Stimulated activated naive CD8-positive, alpha-beta T cell treated with anti-CD3 and anti-CD28 coated beads, Interleukin-15, Interleukin-2, amounts not matched to agents 100 U/mL and 50 U/mL, for 24 hours (primary cell): ENCODE measurements at regions not wholly inside any gene's neighbourhood (a gene's known extent, or its start where the extent isn't known, plus 50 kb on each side); places are given as distances from the start of the nearest gene placed in this dataset.
"Not testable (repeated sequence)": the region's sequence is repeated elsewhere in the genome, so short reads cannot be mapped to it uniquely, and the experiment has no call there.

ENCODE experiments used
- ATAC-seq: fragments of 150-1000 bp; cut with Tn5 transposase; one replicate; pipeline ENCODE4 v1.10.0; 2021
- DNase-seq: peaks from one replicate; pipeline ENCODE4 v3.0.0; 2021

DNA sequence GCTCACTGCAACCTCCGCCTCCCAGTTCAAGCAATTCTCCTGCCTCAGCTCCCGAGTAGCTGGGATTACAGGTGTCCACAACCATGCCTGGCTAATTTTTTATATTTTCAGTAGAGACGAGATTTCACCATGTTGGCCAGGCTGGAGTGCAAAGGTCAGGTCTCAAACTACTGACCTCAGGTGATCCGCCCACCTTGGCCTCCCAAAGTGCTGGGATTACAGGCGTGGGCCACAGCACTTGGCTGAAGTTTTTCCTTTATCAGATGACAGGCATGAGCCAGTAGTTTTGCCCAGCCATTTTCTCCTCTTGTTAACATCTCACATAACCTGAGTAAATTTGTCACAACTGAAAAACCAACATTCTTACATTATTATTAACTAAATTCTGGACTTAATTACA is 470.7 kb upstream of the C16orf82 start:
- not testable (repeated sequence) for ATAC-seq, DNase-seq

DNA sequence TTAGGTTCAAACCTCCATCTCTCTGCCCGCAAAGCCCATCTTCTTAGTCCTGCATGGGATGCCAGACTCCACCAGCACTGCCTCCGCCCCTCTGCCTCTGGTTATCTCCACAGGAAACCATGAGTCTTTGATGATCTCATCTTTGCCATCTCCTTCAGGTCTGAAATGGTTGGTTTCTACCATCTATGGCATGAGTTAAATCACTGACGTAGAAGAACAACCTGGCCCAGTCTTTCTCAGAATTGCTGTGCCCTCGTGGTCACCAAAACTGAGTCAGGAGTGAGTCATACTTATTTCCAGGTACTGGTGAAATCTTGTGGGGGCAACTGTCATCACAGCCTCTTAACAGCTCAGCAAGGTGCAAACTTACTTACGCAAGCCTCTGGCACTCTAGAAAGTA is 468.7 kb upstream of the C16orf82 start:
- ATAC-seq: peak; percentile 94
- DNase-seq: peak; percentile 58

DNA sequence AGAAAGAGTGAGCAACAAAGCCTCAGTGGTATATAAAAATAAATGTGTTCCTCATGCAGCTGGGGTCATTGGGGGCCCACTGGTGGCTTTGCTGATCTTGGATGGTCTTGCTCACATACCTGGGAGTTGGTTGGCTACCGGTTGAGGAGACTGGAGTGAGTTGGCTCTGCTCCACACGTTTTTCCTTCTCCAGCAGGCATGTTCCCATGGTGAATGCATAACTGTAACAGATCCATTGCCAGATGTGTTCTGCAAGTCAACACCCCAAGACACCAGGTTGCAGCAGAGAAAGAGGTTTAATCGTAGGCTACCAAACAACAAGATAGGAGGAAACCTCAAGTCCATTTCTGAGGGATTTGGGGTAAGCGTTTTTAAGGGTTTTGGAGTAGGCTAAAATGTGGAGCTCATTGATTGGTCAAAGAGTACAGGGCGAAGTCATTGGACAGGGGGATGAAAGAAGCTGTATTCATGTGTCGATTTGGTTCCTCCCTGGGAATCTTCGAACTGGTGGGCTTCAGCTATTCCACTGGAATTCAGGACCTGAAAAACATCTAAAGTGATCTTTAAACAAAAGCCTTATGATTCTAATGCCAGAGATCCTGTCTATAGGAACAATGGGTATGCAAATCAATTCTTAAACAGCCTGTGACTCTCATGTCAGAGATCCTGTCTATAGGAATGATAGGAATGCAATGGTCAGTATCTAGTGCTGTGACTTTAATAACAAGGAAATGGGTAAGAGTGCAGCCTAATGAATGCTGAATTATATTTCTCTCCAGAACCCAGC is 467.5 kb upstream of the C16orf82 start:
- DNase-seq (no peak), ATAC-seq (no peak)

DNA sequence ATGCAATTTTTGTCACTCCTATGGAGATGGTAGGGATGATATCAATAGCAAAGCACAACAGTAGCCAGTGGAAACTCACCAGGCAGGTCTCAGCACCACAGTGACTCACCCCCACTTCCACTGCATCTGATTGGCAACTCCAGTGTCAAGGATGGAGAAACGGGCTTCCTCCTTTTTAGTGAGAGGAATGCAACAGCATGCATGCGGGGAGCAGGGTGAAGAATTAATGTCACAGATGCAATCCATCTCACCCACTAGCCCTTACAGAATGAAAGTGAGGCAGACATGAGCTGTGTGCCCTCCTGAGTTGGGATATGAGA is 467.0 kb upstream of the C16orf82 start:
- ATAC-seq (no peak), DNase-seq (peak; percentile 12)

DNA sequence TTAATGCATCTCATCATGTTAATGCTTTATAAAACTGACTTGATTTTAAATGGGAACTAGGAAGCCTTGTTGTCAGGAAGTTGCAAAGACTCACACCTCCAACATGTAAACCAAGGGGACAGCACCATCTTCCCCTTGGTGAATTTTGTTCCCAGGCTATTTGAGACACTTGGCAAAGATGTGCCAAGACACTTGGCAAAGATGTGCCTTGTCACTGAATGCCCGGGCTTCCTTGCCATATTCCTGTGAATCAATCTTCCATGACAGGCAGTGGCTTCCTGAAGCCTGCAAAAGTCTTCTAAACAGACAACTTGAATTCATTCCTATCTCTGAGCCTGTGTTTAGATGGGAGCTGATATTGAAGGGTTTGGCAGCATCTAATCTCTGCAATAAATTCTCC is 465.4 kb upstream of the C16orf82 start:
- no peak for ATAC-seq
- no peak for DNase-seq

DNA sequence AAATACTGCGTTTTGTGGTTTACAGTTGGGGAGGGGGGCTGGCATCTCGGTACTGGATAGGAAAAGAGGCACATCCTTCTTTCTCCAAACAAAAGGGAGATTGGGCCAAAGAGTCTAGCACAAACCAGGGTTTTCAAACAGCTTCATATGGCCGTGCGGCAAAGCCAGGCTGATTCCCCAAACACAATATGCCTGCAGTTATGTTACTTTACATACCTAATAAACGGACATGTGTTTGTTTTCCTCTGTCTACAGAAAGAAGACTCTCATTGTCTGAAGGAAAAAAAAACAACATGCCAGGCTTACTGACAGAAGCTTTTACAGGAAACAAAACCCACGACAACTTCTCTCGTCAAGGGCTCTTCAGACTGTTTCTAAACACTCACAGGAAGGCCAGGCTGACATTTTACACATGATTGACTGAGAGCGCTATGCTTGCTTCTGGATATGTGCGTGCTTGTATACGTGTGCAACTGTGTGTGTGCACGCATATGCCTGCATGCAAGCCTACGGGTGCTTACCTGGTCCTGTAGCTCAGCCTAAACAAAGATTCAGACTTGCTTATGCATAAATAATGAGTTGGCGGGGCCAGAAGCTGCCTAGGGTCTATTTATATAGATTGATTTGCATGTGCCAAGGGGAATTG is 461.0 kb upstream of the C16orf82 start:
- ATAC-seq (no peak), DNase-seq (no peak)

DNA sequence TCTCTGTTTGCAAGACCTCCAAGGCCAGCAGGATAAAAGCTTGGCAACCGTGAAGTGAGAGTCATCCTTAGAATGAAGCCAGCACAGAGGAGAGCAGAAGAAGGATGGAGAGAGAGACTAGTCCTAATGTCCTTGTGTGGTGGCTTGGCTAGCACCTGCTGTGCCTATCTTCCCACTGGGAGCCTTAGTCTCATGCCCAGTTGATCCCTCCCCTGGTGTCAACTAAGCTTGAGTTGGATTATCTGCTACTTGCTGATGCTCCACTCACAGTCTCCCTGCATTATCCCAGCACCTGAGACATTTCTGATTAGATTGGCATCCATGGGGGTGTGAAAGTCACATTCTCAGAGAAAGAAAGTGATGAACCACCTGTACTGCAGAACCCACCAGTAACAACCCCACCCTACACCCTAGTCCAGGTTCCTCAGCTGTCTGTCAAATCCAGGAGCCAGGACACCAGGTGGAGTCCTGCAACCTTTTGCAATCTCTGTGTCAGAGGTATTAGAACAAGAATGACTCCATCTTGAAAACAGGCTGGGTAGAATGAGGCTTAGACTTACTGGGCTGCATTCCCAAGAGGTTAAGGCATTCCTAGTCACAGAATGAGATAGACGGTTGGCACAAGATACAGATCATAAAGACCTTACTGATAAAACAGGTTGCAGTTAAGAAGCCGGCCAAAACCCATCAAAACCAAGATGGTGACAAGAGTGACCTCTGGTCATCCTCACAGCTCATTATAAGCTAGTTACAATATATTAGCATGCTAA is 460.2 kb upstream of the C16orf82 start:
- DNase-seq (no peak), ATAC-seq (no peak)

DNA sequence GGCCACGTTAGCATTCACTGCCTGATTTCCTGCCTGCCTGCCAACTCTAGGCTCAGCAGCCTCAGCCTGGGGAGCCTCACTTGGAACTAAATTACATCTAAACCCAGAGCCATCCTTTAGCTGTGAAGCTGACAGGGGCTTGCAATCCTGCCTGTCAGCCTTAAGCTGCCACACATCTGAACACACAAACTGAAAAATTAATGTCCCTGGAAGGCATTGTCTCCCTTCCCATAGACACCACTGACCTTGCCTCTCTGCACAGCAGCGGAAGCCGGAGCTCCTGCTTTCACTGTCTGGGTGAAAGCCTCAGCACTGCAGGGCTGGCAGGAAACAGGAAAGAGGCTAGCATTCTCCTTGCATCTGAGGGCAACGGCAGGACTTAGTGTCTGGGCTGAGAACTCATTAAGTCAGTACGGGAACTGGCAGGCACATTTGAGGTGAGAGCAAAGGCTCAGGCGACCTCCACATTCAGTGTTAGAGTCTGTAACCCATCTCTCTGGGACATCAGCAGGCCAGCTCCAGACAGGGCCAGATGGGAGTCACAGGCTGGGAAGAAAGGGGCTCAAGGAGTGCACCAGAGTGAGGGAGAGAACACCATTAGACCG is 452.4 kb upstream of the C16orf82 start:
- DNase-seq: no peak
- ATAC-seq: no peak

DNA sequence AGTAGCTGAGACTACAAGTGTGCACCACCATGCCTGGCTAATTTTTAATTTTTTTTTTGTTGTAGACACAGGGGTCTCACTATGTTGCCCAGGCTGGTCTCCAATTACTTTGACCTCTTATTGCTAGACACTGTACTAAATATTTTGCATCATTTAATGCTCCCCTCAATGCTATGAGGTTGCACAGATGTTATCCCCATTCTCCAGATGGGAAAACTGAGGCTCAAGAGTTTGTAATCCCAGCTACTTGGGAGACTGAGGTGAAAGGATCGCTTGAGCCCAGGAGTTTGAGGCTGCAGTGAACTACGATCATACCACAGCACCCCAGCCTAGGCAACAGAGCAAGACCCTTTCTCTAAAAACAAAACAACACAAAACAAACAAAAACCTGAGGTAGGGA is 443.3 kb upstream of the C16orf82 start:
- DNase-seq: no peak

DNA sequence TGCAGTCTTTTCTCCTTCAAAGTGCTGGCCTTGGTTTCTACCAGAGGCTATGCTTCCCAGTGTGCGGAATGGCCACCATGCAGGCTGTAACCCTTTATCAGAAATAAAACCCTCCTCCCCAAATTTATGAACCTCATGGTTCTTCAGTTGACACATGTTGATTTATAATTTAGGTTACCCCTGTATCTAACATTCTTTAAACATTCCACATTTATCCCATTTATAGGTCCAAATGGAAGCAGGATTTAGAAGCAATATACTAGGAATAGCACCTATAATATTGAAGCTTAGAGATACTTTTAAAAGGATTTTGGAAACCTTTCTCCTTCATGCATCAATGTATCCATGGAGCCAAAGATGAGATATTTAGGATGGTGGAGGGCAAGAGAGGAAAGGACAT is 438.8 kb upstream of the C16orf82 start:
- DNase-seq (no peak), ATAC-seq (no peak)

More for the DNA sequence above, 443.3 kb upstream of the C16orf82 start:
- no peak for ATAC-seq

DNA sequence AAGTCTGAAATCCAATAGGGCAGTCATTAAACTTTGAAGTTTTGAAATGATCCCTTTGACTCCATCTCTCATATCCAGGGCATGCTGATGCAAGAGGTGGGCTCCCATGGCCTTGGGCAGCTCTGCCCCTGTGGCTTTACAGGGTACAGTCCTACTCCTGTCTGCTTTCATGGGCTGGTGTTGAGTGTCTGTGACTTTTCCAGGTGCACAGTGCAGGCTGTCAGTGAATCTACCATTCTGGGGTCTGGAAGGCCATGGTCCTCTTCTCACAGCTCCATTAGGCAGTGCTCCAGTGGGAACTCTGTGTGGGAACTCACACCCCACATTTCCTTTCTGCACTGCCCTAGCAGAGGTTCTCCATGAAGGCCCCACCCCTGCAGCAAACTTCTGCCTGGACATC is 435.4 kb upstream of the C16orf82 start:
- DNase-seq, ATAC-seq: not testable (repeated sequence)

DNA sequence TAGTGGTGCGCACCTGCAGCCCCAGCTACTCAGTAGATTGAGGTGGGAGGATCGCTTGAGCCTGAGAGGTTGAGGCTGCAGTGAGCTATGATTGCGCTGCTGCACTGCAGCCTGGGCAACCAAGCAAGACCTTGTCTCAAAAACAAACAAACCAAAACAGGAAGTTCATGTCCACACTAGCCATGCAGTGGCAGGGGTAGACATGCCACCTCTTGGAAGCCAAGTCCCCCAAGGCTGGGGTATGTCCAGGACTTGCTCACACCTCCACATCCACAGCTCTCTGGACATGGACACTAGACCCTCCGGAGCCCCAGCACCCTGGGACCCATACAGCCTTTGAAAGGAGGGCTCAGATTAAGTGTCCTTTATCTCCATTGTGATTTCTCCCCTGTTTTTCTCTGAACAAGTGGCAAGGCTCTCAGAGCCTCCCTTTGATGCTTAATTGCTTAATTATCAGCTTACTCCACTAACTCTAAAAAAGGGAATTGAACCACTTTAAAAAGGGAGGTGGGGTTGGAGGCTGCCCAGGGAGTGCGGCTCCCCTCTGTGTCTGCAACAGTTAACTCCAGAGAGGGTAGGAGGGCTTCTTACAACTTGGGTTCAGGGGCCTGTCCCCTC is 424.6 kb upstream of the C16orf82 start:
- no peak for DNase-seq
- ATAC-seq: no peak

DNA sequence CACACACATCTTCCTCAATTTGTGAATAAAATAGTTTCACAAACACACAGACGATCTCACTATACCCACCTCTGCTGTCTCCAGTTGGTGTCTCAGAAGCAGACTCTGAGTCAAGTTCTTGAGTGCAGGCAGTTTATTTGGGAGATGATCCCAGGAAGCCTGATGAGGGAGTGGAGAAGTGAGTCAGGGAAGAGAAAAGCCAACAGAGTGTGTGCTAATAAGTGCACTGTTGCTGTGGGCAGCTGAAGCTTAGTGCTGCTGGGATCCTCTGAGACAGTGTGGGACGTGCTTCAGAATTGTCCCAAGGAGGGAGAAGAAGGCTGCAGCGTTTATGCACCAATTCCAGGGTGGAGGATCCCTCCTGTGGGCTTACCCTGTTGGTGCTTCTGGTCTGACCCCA is 423.2 kb upstream of the C16orf82 start:
- no peak for DNase-seq
- ATAC-seq: no peak

DNA sequence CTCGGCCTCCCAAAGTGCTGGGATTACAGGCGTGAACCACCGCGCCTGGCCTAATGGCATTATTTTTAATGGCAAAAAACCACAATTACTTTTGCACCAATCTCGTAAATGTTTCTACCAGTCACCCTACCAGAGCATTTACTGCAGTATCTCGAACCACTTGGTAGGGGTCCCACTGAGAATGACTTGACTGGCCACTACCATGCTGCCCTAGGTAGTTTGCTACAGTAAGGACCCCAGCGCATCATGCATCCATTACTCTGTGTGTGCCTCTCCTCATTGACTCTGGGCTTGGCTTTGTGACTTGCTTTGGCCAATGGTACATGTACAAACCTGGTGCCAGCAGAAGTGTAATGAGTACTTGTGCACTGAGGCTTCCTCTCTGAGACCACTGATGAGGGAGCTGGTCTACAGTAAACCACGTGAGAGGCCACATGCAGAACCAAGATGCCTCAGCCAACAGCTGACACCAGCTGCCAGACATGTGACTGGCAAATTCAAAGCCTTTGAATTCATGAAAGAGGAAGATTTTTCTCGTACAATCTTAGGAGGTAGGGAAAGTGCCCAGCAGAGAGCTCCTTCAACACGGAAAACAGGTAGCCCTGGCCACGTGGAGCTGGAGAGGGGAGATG is 421.7 kb upstream of the C16orf82 start:
- DNase-seq: no peak
- peak; percentile 14 for ATAC-seq

DNA sequence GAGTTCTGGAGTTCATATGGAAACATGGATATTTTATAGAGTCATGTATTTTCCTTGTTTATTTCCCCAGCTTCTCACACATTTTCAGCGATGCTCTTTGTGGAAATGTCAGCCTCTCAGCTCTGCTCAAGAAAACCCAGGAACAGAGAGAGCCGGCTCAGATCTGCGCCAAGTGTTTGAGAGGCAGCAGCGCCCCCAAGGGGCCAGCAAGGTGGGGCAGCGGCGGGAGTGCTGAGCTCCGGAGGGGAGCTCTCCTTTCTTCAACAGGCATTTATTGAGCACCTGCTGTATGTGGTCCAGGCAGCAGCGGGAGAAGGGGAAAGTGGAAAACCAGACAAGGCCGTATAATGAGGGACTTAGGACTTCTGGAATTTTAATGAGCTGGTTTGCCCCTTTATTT is 421.1 kb upstream of the C16orf82 start:
- peak; percentile 64 for DNase-seq

DNA sequence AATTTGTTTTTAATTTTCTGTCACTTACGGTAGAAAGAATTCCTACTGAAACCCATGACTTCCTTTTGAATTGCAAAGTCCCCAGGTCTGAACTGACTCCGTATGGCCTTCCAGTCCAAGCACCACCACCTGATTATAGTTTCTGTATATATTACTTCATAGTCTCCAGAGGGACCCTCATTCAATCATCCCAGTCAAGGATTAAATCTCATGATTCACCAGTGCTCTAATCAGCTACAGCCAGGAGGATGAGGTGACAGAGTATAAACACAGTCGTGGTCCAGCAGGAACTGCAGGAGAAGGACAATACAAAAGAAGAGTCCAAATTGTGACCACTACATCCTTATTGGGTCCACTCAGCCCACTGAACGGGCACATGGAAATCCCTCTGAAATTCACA is 418.9 kb upstream of the C16orf82 start:
- ATAC-seq: no peak
- DNase-seq: no peak

More for the DNA sequence above, 421.1 kb upstream of the C16orf82 start:
- ATAC-seq: no peak

DNA sequence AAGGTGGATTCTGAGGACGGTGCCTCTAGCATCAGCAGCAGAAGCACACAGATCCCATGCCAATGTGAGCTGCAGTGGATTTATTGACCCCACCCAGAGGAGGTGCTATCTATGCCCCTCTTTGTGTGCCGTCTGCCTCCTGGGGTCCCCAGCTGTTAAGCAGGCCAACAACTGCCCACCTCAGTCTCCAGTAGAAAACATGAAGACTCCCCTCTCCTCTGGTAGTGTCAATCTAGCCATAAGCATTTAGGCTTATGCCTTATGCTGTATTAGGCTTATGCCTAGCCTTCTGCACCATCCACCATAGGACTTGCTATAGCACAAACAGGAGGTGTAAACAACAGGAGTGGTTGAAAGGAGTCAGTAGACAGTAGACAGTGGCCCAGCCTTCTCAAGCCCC is 417.9 kb upstream of the C16orf82 start:
- DNase-seq (no peak), ATAC-seq (no peak)

DNA sequence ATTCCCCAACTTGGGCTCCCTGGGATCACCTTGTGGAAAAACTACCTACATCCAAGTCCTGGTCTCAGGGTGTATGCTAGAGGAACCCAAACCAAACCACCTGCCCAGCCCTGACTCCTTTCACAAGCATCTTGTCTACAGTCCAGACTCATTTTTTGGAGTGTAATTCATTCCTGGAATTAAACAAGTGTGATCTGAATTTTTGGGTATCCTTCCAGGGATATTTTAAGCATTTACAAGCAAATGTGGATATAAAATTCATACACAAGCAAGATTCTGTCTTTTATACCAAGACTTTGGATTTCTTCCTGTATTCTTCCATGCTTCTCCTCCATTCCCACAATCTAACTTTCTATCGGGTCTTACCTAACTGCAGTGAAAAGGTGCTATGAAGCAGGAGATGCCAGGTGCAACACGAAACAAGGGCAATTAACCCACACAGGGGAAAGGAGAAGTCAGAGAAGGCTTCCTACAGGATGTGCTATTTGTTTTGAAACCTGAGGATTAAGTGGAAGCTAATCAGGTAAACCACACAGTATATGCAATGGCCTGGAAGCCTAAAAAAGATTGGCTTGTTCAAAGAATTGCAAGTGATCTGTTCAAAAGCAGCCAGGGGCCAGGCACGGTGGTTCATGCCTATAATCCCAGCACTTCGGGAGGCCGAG is 417.2 kb upstream of the C16orf82 start:
- no peak for DNase-seq
- ATAC-seq: no peak

DNA sequence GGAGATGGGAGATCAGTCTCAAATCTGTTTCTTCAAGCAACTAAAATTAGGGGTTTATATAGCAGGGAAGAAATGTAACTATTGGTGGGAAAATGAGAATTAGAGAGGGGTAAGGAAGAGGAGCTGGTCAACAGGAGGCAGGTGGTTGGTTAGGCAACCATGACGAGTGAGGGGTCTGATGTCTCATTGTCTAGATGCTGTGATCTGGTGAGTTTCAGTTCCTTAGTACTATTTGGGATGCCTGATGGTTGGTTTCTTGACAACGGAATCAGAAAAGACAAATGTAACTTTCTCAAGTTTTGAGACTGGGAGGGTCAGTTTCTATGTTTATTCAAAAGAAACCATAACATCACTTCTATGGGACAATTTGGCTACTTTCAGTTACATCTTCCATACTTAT is 415.3 kb upstream of the C16orf82 start:
- ATAC-seq: no peak
- no peak for DNase-seq

DNA sequence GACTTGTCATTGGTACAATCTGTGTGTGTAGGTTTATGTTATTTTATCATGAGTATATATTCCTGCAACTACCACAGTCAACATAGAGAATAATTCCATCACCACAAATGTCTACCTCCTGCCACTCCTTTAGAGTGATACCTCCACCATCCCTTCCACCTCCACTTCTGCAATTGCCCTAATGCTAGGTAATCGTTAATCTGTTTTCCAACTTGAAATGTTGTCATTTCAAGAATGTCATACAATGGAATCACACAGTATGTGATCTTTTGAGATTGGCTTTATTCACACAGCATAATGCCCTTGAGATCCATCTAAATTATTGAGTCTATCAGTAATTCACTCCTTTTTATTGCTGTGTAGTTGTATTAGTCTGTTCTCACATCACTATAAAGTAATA is 414.8 kb upstream of the C16orf82 start:
- DNase-seq (no peak), ATAC-seq (no peak)

DNA sequence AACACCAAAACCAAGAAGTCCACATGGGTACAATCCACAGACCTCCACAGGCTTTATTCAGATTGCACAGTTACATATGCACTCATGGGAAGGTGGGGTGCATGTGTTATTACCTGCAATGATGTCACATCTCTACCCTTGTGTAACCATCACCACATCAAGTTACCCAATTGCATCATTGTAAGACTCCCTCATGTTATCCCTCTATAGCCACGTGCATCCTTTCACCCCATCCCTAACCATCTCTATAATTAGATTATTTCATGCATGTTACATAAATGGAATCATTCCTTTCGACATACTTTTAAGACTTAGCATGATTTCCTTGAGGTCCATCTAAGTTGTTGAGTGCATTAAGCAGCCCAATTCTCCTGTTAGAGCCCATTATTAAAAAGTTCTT is 408.2 kb upstream of the C16orf82 start:
- no peak for DNase-seq
- ATAC-seq: no peak
